SU-DHL-6 (cell line): ENCODE measurements at regions not wholly inside any gene's neighbourhood (a gene's known extent, or its start where the extent isn't known, plus 50 kb on each side); places are given as distances from the start of the nearest gene placed in this dataset.

ENCODE experiments used
- H2AFZ ChIP-seq: fragments of 200-600 bp; sonication (generic); 2 replicates; pipeline ENCODE4 v1.6.1; 2014; ENCODE audit warnings: low read depth, mild to moderate bottlenecking, moderate library complexity, mixed read lengths, antibody characterized with exemption, low read length; ENCODE audit not compliant: severe bottlenecking
- H3F3A ChIP-seq: fragments of 200-600 bp; shearing (Covaris generic); 2 replicates; pipeline ENCODE4 v1.6.0; 2016; ENCODE audit warnings: antibody characterized with exemption, mild to moderate bottlenecking; ENCODE audit not compliant: insufficient read depth
- H3K27ac ChIP-seq: fragments of 200-600 bp; sonication (generic); 2 replicates; pipeline ENCODE4 v1.5.1; 2016; ENCODE audit warnings: low read depth, mild to moderate bottlenecking, low read length, moderate library complexity, mixed read lengths
- H3K27me3 ChIP-seq: fragments of 200-600 bp; sonication (generic), shearing (Covaris generic); 2 replicates; pipeline ENCODE4 v1.6.0; 2014; ENCODE audit warnings: mild to moderate bottlenecking, low read length
- H3K36me3 ChIP-seq: fragments of 200-600 bp; sonication (generic); 2 replicates; pipeline ENCODE4 v1.6.1; 2014; ENCODE audit warnings: mild to moderate bottlenecking, low read length, mixed read lengths
- H3K4me2 ChIP-seq: fragments of 300-600, 200-600 bp; shearing (Covaris generic), sonication (generic); 2 replicates; pipeline ENCODE4 v1.6.0; 2014; ENCODE audit warnings: low read length, low read depth, mild to moderate bottlenecking; ENCODE audit not compliant: poor library complexity, severe bottlenecking
- H3K4me3 ChIP-seq: fragments of 200-600 bp; sonication (generic); 2 replicates; pipeline ENCODE4 v1.5.1; 2014; ENCODE audit warnings: antibody characterized with exemption, low read length, mild to moderate bottlenecking, mixed read lengths; ENCODE audit not compliant: insufficient read depth, poor library complexity, severe bottlenecking
- H3K79me2 ChIP-seq: fragments of 200-600 bp; sonication (generic); 2 replicates; pipeline ENCODE4 v1.6.1; 2014; ENCODE audit warnings: mild to moderate bottlenecking, low read length, moderate library complexity; ENCODE audit not compliant: insufficient read depth
- H3K9ac ChIP-seq: fragments of 200-600 bp; sonication (generic); 2 replicates; pipeline ENCODE4 v1.7.0; 2014; ENCODE audit warnings: mild to moderate bottlenecking, low read length
- H3K9me2 ChIP-seq: fragments of 200-600 bp; sonication (generic); replicated peaks from 2 replicates; pipeline ENCODE4 v1.6.1; 2014; ENCODE audit warnings: low read length; ENCODE audit not compliant: insufficient read depth
- H3K9me3 ChIP-seq: fragments of 200-600 bp; sonication (generic); 2 replicates; pipeline ENCODE4 v1.6.1; 2014; ENCODE audit warnings: low read length, mixed read lengths; ENCODE audit not compliant: insufficient read depth
- H4K20me1 ChIP-seq: fragments of 200-600 bp; sonication (generic); 2 replicates; pipeline ENCODE4 v1.6.1; 2014; ENCODE audit warnings: low read depth, mild to moderate bottlenecking, antibody characterized with exemption, low read length, moderate library complexity, mixed read lengths
- CTCF ChIP-seq: fragments of 200-600 bp; sonication (generic); IDR thresholded peaks from one replicate; pipeline ENCODE4 v1.5.1; 2017; ENCODE audit warnings: antibody characterized with exemption, mild to moderate bottlenecking, low read length, moderate library complexity; ENCODE audit not compliant: insufficient read depth, poor library complexity, severe bottlenecking
- EZH2phosphoT487 ChIP-seq: fragments of 200-600 bp; sonication (generic), shearing (Covaris generic); conservative IDR thresholded peaks from 2 replicates; pipeline ENCODE4 v1.6.1; 2018; ENCODE audit warnings: mild to moderate bottlenecking, antibody characterized with exemption, low read length, moderate library complexity, mixed read lengths

- no peak overlapping the region for H3K4me3 ChIP-seq
These were observed 1478.3 kb downstream of the C4orf33 start for GRCh38 chr4:130574215-130574614.

GRCh38 chr4:130576218-130576617 is 1480.3 kb downstream of the C4orf33 start:
- Histone ChIP-seq H3K9ac (no peak overlapping the region), H3K27me3 (no peaks in the 10 kb centered on the region), H3K9me3 (no peaks in the 10 kb centered on the region), H3K79me2 (no peaks in the 10 kb centered on the region), H3K4me2 (no peak overlapping the region), H3K4me3 (no peak overlapping the region), H3F3A (no peaks in the 10 kb centered on the region), H3K36me3 (no peaks in the 10 kb centered on the region), H2AFZ (no peak overlapping the region), H3K9me2 (no peaks in the 10 kb centered on the region), H3K27ac (no peak overlapping the region), H4K20me1 (no peaks in the 10 kb centered on the region)
- TF ChIP-seq EZH2phosphoT487 (no peak), CTCF (no peak)

More at GRCh38 chr4:130574215-130574614, 1478.3 kb downstream of the C4orf33 start:
- Histone ChIP-seq H3K79me2 (no peaks in the 10 kb centered on the region), H3K27me3 (no peaks in the 10 kb centered on the region), H3K27ac (peak overlapping the region; percentile 73), H3K9me3 (no peaks in the 10 kb centered on the region), H3K9me2 (no peaks in the 10 kb centered on the region), H3K36me3 (no peaks in the 10 kb centered on the region), H3F3A (no peaks in the 10 kb centered on the region), H3K9ac (no peak overlapping the region), H3K4me2 (no peak overlapping the region), H4K20me1 (no peaks in the 10 kb centered on the region), H2AFZ (no peak overlapping the region)
- TF ChIP-seq EZH2phosphoT487 (no peak), CTCF (no peak)

- H3K36me3 ChIP-seq = no peaks in the 10 kb centered on the region
- no peak overlapping the region for H2AFZ ChIP-seq
- no peaks in the 10 kb centered on the region for H3F3A ChIP-seq
- H4K20me1 ChIP-seq = no peaks in the 10 kb centered on the region
- no peak for TF ChIP-seq CTCF
- TF ChIP-seq EZH2phosphoT487 = no peak
- H3K27ac ChIP-seq = no peak overlapping the region
- H3K4me2 ChIP-seq = no peak overlapping the region
- H3K4me3 ChIP-seq = no peak overlapping the region
- no peaks in the 10 kb centered on the region for H3K9me3 ChIP-seq
- no peaks in the 10 kb centered on the region for H3K9me2 ChIP-seq
- no peaks in the 10 kb centered on the region for H3K27me3 ChIP-seq
- no peak overlapping the region for H3K9ac ChIP-seq
- no peaks in the 10 kb centered on the region for H3K79me2 ChIP-seq
These were observed 1495.1 kb downstream of the C4orf33 start for GRCh38 chr4:130591091-130591490.
